Skin epidermis (tissue), 12 donors: ENCODE measurements at regions not wholly inside any gene's neighbourhood (a gene's known extent, or its start where the extent isn't known, plus 50 kb on each side); places are given as distances from the start of the nearest gene placed in this dataset.

Source experiments
- H3K27ac ChIP-seq, 21 experiments: fragments of 200-600 bp; sonication (generic) in 11 of 21; one replicate each; pipeline ENCODE4 v1.5.0; 2020; ENCODE audit warnings: mild to moderate bottlenecking in 3 of 21, inconsistent platforms in 2 of 21, moderate library complexity in 2 of 21
- H3K4me3 ChIP-seq, 7 experiments: fragments of 200-600 bp; sonication (generic) in 2 of 7; one replicate each; pipeline ENCODE4 v1.5.0; 2020; ENCODE audit warnings: inconsistent platforms in 2 of 7, mild to moderate bottlenecking in 2 of 7, moderate library complexity in 1 of 7

DNA sequence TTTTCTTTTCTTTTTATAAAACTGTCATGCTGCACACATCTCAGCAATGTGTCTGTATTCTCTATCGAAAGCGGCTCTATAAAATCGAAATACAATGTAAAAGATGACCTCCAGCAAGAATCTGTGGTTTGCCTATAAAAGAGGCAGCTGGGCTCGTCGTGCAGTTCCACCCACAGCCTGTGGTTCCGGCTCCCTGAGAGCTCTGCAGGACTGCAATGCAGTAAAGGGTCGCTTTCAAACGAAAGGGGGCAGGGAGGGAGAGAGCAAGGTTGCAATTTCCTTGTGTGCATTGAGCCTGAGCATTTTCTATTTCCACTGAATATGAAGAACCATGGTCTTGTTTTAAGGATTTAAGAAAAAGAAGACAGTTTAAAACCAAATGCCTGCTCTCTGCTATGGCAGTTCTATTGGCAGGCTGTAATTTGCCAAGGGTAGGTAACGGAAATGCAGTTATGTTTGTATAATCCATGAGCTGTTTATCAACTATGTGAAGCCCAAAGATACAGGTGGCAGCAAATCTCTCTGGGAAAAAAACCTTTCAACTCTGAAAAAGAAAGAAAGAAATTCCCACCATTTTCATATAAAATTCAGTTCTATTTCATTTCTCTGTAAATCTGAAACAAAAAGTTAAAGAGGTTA lies 236.5 kb downstream of the HACE1 start:
- peak overlapping the region in 1 of 21 experiments; percentile 19 for H3K27ac ChIP-seq
- H3K4me3 ChIP-seq, result no peak overlapping the region

DNA sequence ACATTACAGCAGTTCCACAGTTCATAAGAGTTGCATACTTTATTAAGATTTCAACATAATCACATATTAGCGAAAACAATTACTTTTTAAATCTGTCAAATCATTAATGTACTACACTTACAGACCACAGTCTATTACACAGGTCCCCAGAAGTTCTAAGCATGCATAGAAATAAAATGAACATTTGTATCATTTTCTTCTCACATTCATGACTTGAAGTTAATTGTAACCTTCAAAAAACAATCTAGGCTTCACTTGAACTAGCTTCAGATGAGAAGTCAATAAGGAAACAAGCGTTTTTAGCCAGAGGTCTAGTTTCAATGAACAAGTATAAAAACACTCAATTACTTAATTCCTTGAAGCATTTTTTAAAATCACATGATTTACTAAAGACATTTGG lies 238.3 kb downstream of the HACE1 start:
- Histone ChIP-seq H3K4me3 (no peak overlapping the region), H3K27ac (no peak overlapping the region)

- Histone ChIP-seq H3K27ac (no peak overlapping the region), H3K4me3 (no peak overlapping the region)
These were observed 242.1 kb downstream of the HACE1 start for GRCh38 chr6:104617591-104617990.

GRCh38 chr6:104614394-104614793 lies 245.3 kb downstream of the HACE1 start:
- H3K4me3 ChIP-seq, result no peak overlapping the region

GRCh38 chr6:104613416-104614001 lies 246.2 kb downstream of the HACE1 start:
- Histone ChIP-seq H3K27ac (no peak overlapping the region), H3K4me3 (no peak overlapping the region)

More at GRCh38 chr6:104614394-104614793, 245.3 kb downstream of the HACE1 start:
- no peak overlapping the region for H3K27ac ChIP-seq

DNA sequence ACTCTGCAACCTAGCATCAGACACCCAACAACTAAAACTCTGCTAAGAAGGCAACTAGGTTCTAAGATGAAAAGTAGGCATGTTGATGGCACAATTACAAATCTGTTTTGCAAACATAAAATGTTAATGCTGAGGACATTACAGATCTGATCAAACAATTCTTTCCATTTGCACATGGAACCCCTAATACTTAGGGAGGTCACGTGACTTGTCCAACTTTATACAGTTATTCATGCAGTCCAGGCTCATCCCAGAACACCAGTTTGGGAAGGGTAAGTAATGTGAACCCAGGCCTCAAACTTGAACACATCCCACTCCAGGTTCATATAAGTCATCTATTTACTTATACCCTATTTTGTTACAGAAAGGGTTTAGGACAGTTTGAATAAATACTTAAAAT lies 247.2 kb downstream of the HACE1 start:
- H3K4me3 ChIP-seq, result no peak overlapping the region

DNA sequence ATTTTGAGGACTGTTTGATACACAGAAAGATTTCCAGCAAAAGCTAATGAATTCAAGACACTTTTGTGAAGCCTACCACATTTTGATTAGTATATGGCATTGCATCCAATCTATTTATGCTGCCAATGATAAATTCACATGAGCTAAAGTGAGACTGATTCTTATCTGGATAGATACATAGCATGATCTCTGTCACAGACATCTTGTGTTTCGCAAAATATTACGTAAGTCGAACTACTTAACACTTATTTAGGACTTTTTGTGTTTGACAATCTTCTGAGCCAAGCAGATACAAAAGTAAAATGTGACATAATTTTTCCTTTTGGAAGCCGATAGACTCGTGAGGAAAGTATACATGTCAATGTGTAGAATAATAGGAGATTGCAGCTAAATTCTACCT lies 251.6 kb downstream of the HACE1 start:
- no peak overlapping the region for H3K4me3 ChIP-seq
- peak overlapping the region in 1 of 21 experiments; percentile 11 for H3K27ac ChIP-seq

More for the DNA sequence above, 247.2 kb downstream of the HACE1 start:
- no peak overlapping the region for H3K27ac ChIP-seq

GRCh38 chr6:104607501-104607900 lies 252.2 kb downstream of the HACE1 start:
- Histone ChIP-seq H3K27ac (no peak overlapping the region), H3K4me3 (no peak overlapping the region)

DNA sequence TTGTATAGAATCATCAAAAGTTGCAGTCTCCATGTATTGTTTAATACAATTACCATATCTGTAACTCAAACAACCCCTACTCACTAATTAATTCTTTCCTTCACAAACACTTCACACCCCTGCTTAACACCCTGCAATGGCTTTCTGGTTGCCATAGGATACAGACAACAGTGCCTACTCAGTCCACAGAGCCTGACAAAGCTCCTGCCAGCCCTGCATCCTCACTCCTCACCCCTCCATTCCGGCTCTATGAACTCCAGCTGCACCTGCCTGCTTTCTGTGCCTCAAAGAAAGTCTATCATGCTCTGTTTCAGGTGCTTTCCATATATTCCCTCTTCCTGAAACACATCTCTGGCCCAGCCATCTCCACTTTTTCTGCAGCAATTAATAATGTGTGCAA lies 253.4 kb downstream of the HACE1 start:
- H3K4me3 ChIP-seq, result no peak overlapping the region
- H3K27ac ChIP-seq, result no peak overlapping the region

DNA sequence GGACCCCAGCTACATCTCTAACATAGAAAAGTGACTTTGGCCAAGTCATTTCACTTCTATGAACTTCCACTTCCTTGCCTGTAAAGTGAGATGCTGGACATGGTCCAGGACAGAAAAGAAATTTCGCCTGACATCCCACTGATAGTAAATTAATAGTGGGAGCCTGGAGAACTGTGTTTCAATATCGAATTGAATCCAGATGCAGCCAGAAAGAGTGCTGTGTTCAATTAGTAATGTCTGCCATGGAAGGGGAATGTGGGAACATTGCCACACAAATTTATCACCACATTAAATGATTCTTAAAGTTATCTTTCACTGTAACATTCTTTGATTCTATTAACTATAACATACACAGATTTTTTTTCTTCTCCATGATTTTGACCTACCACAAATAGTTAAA lies 255.0 kb downstream of the HACE1 start:
- Histone ChIP-seq H3K27ac (no peak overlapping the region), H3K4me3 (no peak overlapping the region)

GRCh38 chr6:104603108-104603745 lies 256.5 kb downstream of the HACE1 start:
- Histone ChIP-seq H3K27ac (peak overlapping the region in 1 of 21 experiments; percentile 5), H3K4me3 (no peak overlapping the region)

GRCh38 chr6:104601721-104602120 lies 258.0 kb downstream of the HACE1 start:
- peak overlapping the region in 4 of 21 experiments; percentile 8 to 59 (median 29) for H3K27ac ChIP-seq

DNA sequence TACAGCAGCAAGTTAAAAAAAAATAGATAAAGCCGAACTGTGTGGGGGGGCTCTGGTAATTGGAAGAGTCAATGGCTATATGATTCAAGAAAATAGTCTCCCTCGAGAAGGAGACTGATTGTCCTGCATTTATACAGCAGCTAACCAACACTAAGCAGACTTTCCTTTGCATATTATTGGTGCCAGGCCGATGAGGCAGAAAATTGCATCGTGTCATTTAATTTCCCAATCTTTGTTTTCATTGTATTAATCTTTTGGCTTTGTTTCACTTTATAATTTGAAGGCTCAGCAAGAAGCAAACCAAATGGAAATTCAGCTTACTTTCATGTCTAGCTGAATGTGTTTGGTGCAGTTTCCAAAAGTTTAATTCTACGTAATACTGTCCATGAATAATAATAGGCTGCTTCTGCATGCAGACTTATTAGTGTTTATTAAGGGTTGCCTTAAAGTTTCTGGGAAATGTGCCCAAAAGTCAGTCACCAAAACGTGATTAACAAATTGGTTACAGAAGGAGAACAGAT lies 258.5 kb downstream of the HACE1 start:
- Histone ChIP-seq H3K27ac (peak overlapping the region in 3 of 21 experiments; percentile 8 to 59 (median 23)), H3K4me3 (no peak overlapping the region)

More at GRCh38 chr6:104601721-104602120, 258.0 kb downstream of the HACE1 start:
- no peak overlapping the region for H3K4me3 ChIP-seq

GRCh38 chr6:104600639-104600931 lies 259.1 kb downstream of the HACE1 start:
- no peak overlapping the region for H3K27ac ChIP-seq
- H3K4me3 ChIP-seq, result no peak overlapping the region

DNA sequence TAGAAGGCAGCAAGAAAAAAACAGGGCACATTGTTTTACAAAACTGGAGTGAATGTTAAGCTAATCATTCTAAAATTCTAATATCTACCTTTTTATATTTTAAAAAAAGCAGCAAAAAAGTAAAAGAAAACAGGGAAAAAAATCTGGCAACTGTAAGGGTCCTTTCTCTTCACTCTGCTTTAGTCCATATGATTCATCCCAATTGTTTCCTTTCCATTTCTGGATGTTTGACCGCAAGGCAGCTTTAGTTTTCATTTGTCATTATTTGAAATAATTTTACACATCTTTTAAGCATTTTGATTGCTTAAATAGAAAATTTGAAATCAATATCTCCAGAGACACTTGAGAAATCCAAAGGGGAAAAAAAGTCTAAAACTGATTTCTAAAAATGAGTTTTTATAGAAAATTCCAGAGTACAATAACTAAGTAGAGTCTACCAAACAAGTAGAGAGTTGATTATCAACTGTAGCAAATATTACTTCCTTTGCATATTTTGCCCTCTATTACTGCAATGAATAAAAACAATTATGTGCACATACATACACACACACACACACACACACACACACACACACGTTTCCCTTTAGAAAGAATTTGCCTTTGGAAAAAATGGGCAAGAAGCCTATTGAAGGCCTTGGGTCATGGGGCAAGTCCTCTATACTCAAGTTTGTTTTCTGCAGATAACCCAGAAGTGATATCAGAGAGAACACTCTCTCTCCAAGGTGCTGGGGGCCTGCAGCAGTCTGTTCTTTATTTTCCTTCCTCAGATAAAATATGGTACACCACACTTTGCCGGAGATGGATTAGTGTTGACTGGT lies 259.7 kb downstream of the HACE1 start:
- Histone ChIP-seq H3K4me3 (no peak overlapping the region), H3K27ac (no peak overlapping the region)

GRCh38 chr6:104597541-104598050 lies 262.1 kb downstream of the HACE1 start:
- no peak overlapping the region for H3K27ac ChIP-seq
- no peak overlapping the region for H3K4me3 ChIP-seq

- Histone ChIP-seq H3K4me3 (no peak overlapping the region), H3K27ac (no peak overlapping the region)
These were observed 263.6 kb downstream of the HACE1 start for GRCh38 chr6:104596091-104596490.

DNA sequence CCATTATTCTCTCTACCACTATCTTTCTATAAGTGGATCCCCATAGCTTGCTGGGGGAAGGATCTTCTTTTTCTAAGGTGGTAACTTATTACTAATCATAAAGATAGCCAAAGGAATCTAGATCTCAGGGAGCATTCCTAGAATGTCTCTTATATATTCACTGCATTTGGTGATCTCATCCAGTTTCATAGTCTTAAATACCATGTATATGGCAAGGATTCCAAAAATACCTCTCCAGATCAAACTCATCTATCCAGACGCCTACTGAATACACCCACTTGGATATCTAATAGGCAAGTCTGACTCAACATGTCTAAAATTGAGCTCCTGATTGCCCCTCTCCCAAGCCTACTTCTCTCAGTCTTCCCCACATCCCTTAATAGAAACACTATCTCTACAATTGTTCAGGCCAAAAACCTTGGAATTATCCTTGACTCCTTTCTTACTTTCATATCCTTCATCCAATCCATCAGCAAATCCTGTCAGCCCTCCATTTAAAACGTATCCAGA lies 264.4 kb downstream of the HACE1 start:
- H3K4me3 ChIP-seq, result no peak overlapping the region
- no peak overlapping the region for H3K27ac ChIP-seq

DNA sequence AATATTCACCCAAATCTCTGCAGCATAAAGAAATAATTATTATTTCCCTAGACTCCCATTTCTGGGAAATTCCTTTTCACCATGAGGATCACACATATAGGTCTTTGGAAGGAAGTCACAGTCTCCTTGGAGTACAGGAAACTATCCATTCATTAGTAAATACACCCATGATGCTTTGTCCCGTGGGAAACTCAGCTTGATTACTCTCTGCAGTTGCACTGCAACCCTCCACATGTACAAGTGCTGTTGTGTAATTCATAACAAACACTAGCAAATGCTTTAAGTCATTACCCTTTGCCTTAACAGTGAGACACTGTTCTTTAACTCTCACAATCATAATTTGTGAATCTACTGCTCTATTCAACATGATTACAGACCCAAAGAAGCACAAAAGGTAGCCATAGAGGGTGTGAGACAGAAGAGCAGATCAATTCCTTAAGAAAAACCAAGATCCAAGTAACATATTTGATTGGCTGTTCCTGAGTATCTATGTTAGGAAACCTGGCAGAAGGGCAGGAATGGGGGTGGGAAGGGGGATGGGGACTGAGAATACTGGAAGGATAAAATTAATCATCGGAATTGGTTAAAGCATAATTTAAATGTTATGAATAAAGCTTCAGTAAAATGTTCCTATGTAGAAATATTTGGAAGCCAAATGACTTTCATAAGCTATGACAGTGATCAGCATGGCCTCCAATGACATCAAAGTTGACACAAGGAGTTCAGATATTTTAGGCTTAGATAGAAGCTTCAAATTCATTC lies 268.0 kb downstream of the HACE1 start:
- H3K27ac ChIP-seq, result no peak overlapping the region
- H3K4me3 ChIP-seq, result no peak overlapping the region
